Renal cortex interstitium (tissue), 11 donors: ENCODE measurements at regions not wholly inside any gene's neighbourhood (a gene's known extent, or its start where the extent isn't known, plus 50 kb on each side); places are given as distances from the start of the nearest gene placed in this dataset.
A peak's percentile ranks its signal among the peaks of the same experiment; 100 is the strongest.

Experiments used
- DNase-seq, 11 donors: peaks; one replicate each; pipeline ENCODE4 v3.0.0-alpha.2; 2013; ENCODE audit warnings: low read depth in 9 of 11, low spot score in 4 of 11; ENCODE audit errors: extremely low read depth in 1 of 11

DNA sequence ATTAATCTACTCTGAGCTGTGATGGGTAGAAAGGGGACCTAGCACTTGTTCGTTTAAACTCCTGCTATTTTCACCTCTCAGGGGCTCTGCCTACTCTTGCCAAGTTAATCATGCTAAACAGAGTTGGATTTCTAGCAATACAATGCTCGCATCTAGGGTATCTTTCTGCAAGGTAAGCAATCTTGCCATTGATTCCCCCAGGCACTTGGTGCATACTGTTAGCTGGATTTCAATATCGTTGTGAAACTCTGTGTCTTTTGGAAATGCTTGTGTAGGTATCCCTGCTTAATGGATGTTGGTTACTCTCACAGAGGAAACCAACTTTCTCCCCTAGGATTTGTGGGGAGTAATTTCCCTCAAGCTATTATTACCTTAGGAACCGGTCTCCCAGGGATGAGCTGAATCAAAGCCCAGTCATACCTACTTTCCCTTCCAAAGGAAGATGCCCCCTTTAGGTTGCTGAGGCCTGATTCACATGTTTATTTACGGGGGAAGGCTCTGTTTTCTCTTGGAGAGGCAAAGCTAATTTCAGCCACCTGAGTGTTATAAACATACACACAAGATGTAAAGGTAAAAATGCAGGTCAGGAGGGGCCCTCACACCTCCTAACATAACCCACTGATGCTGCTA, 366.8 kb downstream of the FBXW7 start:
- no peak for DNase-seq

DNA sequence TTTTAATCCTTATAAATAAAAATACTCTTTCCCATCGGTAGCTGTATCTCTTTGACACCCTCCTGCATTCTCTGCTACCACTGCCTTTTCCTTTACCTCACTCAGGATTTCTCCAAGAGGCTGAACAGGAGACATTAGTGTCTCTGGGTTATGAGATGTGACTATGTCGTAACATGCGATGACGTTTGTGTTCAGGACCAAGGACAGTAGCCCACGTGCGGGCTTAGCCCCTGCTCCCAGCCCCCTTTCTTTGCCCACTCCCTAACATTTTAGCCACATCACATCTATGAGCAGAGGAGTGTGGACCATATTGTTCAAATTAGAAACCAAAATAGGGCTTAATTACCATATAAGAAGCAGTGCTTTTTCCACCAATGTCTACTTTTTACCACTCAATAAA, 369.3 kb downstream of the FBXW7 start:
- peak; percentile 15 to 62 (median 47) for DNase-seq

DNA sequence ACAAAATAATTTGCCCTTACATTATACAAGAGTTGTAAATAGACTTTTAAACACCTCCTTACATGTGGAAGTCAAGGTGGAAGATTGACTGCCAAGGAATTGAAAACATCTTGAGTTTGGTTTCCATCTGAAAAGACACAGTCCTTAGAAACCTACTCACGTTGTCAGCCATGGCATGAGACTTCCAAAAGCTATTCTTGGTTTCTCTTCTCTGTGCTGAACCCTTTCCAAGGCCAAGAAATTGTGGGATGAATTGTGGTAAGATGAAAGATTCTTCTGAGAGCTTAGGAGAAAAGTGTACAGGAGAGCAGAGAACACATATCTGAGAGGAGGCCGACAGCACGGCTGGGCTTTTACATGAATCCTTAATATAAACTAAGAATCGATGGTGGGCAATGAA, 370.0 kb downstream of the FBXW7 start:
- DNase-seq: no peak

DNA sequence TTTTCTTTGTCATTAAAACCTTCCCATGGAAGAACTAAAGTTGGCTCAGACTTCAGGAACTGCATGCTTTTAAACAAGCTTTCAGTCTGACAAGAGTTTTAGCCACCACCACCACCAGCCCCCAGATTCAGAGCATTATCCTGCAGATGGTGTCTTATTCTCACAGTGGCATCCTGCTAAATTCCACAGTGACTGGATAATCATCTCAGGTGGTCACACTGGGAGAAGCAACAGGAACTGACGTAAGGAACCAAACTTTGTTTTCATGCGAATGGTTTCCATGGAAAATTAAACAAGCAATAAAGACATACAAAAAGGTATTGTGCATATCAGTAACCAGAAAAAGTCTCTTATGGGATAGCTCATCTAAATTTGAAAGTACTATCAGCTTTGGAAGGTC, 370.7 kb downstream of the FBXW7 start:
- DNase-seq: no peak

DNA sequence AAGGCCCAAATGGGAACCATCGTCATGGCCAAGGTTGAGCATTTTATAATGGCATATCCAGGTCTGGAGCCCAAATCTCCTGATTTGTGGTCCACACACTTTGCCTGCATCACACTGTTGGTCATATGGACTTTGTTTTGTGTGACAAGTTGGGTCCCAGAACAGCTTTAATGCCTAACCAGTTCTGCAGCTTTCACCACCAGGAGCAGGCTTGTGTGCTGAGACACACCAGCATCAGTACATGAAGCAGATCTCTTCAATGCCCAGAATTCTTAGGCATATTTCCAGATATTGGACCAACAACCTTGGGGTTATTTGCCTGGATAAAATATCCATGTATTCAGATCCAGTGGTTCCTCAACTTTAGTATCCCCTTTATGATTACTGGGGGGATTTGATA, 371.3 kb downstream of the FBXW7 start:
- DNase-seq: no peak

DNA sequence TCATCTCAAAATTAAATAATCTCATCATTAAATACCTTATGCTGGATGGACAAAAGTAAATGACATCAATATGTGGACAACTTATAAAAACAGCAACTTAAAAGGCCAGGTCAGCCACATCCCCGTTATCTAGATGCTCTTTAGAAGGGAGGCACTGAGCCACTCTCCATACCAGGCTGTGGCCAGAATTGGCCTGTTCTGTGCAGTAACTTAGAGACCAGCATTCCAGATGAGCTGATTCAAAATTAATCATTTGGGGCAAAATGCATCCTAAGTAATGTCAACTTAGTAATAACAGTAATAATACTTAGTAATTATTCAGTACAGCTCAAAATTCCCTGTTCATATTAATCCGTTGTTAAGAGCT, 373.6 kb downstream of the FBXW7 start:
- DNase-seq: no peak

DNA sequence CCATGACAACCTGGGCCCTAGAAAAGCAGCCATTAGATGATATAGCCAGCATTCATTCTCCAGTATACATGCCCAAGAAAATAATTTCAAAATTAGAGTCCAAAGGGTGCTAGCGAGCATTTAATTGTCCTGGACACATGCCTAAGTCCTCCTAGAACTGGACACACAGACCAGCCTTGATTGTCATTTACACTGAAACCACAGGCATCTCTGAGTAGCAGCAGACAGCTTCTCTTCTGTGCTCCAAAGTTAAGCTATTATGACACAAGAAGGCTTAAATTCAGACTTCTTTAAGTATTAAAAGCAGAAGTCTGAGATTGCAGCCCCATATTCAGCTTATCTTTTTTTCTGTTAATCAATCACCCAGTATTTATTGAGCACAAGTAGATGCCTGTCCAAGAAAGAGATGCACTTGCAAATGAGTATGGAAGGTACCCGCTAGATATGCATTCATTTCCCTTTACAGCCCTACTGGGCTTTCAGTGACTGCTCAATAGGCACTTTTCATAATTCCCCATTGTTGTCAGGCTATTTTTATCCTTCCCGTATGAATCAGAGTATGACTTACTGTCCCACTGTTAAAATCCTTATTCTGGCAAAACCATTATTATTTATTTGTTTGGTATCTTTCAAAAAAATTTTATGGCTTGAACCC, 374.1 kb downstream of the FBXW7 start:
- no peak for DNase-seq

DNA sequence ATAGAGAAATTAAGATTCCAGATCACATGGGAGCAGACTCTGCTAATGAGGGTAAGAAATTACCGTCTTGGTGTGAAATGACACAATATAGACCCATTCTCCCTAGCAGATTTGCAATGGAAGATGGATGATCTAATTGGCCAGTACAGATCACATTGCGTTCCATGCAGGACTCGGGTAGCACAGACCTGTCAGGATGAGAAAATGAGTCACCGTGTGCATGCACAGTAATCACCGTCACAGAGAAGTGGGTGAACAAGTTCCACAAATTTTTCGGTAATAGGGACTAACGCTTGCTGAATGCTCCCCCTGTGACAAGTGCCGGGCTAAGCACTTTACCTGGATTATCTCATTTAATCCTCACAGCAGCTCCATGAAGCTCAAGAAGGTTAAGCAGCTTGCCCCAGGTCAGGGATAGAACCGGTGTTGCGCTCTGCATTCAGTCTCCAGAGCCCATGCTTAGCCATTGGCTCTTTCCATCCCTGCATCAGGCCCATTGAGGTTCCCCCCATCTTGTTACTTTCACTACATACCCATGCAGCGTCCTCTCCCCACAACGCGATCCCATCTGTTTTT, 375.6 kb downstream of the FBXW7 start:
- no peak for DNase-seq

DNA sequence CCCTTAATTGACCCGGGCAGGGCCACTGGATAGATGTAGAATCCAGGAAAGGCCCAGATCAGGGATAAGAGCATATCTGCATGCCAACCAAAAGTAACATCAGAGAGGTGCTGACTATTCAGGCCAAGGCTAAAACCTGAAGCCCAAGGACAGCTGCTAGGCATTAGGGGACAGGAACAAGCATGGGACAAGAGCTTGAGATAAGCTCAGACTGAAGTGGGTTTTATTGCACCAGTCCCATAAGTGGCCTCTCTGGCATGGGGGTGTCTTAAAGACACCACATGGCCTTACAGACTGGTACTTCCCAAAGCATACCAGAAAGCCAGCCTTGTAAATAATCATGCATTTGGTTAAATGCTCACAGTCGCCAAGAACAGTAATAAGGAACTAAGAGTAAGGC, 376.1 kb downstream of the FBXW7 start:
- no peak for DNase-seq

DNA sequence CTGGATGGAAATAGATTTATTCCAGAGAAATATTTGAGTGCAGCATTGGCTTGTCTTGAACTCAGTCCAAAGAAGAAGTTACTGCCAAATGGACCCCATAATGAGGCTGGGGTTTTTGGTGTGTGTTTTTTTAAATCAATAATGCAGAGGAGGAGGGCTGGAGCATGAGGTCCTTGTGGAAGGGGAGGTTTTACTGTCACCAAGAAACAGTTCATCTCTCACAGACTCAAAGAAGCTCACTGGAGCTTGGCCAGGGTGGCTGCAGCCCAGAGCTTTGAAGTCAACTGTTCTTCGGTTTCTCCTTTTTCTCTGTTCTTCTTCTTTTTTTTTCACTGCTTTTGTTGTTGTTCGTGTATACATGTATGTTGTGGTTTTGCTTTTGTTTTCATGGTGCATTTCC, 377.7 kb downstream of the FBXW7 start:
- DNase-seq: no peak

DNA sequence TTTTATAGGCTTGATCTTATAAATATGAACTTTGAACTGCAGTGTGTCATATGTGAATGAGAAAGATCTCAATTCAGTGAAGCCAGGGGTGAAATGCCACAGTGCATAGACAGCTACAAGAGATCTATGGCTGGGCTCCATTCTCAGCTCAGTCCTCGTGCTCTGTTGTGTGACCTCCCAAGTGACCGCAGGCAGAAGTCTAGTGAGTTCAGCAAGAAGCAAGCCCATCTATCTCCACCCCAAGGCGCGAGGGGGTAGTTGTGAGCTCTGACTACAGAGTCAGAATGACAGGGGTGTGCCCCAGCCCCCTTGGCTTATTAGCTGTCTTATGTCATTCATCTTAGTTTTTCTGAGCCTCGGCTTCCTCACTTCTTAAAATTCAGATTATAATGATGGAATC, 378.3 kb downstream of the FBXW7 start:
- no peak for DNase-seq

DNA sequence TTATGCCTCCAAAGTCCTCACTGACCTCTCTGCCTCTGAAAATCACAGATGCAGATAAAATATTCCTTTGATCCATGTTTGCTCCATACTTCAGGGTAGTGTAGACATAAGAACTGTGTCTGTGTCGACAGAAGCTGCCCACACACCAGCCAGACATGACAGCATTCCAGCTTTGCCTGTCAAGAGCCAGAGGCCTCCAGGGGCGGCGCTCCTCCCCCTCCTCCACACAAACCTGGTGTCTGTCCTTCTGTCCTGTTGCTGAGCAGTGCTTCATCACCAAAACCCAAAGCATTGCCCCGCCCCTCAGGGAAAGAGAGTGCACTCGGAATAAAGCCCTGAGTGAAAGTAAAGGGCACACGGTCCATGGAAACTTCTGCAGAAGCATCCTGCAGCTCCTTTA, 379.4 kb downstream of the FBXW7 start:
- no peak for DNase-seq

DNA sequence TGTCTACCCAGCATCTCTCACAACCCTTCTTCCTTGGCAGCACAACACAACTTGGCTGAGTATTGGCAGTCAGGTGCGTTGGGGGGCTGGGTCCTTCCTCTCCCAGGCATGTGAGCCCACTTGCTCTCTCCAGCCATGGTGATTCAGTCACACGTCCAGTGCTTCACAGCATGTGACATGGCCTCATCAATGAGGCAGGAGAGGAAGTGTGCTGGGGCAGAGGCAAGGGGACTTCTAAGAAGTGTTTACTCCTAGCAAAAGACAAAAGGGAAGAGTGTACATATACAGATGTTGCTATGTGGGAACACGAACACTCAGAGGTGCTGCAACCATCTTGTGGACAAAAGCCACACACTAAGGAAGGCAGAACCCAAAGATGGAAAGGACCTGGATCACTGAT, 380.8 kb downstream of the FBXW7 start:
- no peak for DNase-seq

DNA sequence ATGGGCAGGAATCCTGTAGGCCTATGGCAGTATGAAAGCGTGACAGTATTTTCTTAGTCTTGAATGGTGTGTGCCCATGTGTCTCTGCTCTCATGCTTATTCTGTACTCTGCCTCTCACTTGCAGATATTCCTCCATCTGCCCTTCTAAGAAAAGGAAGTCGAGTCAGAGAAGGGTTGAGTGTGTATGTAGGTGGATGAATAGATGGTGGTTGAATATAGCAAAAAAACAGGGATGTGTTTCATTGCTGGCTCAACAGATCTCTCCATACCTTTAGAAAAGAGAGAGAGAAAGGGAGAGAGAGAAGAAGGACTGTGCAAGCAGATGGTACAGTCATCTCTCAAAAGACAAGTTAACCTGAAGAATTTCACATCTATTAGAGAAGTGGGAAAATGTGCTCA, 381.5 kb downstream of the FBXW7 start:
- DNase-seq: no peak

DNA sequence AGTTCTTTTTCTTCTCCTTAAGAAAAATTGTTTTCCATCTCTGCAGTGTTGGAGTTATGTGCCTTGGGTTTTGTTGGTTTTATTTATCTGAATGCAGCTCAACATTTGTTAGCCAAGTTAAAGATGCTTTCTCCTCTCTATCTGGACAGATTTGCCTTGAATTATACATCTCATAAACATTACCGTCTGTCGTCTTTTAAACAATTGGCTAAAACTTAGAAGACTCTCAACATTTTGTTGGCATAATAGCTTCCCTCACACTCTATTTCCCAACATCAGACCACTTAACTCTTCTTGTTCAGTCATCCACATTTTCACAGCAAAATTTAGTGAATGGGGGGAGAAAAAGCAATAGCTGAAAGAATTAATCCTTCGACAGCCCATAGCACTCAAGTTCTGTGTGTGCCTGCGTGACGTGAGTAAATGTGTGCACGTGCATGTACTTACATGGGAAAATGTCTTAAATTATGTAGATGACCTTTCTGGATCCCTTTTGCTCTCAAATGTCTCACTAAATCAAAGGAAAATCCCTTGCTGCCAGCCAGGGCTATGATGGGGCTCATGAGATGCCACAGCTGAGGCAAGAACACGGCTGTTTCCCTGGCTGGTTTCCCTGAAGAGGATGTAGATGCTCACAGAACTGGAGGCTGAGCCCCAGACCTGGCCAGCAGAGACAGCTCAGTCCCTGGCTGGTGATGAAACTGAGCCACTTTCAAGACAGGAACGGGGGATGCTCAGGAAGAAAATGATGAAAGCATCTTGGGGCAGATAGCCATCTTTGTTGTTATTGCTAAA, 382.2 kb downstream of the FBXW7 start:
- no peak for DNase-seq

DNA sequence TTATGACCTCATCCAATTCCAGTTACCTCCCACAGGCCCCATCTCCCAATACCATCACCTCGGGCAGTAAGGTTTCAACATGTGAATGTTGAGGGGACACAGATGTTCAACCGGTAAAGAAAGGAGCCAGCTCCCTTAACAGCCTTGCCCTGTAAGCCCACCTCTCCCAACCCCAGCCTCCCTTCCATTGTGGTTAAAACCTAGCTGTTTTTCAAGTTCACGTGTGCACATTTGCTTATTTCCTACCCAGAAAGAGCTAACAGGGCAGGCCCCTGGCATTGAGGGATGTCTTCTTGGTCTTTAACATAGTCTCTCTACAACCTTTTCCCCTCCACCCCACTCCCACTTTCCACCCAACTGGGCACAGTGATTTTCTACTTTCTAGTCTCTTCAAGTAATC, 385.7 kb downstream of the FBXW7 start:
- no peak for DNase-seq

DNA sequence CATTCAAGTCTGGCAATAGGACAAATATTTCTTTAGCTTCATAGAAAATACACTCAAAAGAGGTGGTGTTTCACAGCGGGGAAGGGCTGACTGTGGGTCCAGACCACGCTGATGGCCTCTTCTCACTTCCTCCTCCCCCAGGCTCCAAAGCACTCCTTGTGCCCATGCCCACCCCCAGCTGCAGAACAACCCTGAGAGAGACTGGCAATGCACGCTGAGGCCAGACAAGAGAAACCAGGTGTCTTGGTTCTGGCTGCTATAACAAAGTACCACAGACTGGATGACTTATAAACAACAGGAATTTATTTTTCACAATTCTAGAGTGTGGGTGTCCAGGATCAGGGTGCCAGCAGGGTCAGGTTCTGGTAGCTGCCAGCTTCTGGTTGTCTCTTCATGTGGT, 386.1 kb downstream of the FBXW7 start:
- DNase-seq: no peak

DNA sequence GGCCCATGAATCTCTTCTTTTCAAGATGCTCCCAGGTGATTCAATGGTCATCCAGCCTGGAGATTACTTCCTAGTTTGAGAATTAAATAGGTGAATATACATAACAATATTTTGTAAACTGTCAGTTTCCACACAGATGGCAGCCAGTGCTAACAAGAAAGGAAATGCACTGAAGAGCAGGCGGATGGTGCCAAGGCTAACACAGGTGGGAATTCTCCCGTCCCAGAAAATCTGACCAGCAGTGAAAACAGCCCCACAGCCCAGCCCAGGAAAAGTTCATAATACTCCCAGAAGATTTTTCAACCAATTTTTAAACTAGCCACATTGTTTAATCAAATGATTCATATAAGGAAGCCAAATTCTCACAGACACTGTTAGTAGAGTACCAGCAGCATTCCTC, 387.2 kb upstream of the GATB start:
- DNase-seq: no peak

DNA sequence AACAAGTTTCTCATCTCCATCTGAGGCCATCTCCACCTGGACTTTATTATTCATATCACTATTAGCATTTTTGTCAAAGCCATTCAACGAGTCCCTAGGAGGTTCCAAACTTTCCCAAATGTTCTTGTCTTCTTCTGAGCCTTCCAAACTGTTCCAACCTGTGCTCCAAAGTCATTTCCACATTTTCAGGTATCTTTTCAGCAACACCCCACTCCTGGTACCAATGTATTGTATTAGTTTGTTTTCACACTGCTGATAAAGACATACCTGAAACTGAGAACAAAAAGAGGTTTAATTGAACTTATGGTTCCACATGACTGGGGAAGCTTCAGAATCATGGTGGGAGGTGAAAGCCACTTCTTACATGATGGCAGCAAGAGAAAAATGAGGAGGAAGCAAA, 385.4 kb upstream of the GATB start:
- DNase-seq: no peak

DNA sequence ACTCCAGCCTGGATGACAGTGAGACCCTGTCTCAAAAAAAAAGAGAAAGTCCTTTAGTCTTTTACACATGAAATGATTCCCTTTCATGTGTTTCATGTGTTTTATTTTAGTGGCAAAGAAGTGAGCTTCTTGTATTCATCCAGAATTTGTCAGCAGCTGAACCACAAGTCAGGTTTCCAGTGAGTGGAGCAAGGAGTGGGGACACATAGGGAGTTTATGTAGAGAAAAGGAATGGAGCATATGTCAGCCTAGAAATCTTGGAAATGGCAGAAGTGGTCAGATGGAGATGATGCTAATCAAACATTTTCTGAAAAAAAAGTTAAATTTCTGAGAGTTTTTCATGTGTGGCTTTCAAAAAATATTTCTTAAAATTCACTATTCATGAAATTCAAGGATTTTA, 383.0 kb upstream of the GATB start:
- DNase-seq: no peak
